ENCODE measurements at regions not wholly inside any gene's neighbourhood (a gene's known extent, or its start where the extent isn't known, plus 50 kb on each side); places are given as distances from the start of the nearest gene placed in this dataset.
"Not testable (repeated sequence)": the region's sequence is repeated elsewhere in the genome, so short reads cannot be mapped to it uniquely, and the experiment has no call there.

- DNase-seq (ENCODE audit: low spot score), result no peak
These were observed 371.5 kb downstream of the PRELID2 start for GRCh38 chr5:145463634-145464033.

- DNase-seq (ENCODE audit: low spot score), result no peak
These were observed 372.6 kb downstream of the PRELID2 start for GRCh38 chr5:145462525-145462924.

- DNase-seq (ENCODE audit: low spot score), result no peak
These were observed 384.8 kb downstream of the PRELID2 start for GRCh38 chr5:145450286-145450885.

GRCh38 chr5:145449794-145450193 is 385.3 kb downstream of the PRELID2 start:
- no peak for DNase-seq (ENCODE audit: low spot score)

GRCh38 chr5:145446875-145447274 is 388.3 kb downstream of the PRELID2 start:
- not testable (repeated sequence) for DNase-seq (ENCODE audit: low spot score)

- no peak for DNase-seq (ENCODE audit: low spot score)
These were observed 388.7 kb downstream of the PRELID2 start for GRCh38 chr5:145446412-145446811.

- no peak for DNase-seq (ENCODE audit: low spot score)
These were observed 390.1 kb downstream of the PRELID2 start for GRCh38 chr5:145445027-145445426.

GRCh38 chr5:145443964-145444363 is 391.2 kb downstream of the PRELID2 start:
- no peak for DNase-seq (ENCODE audit: low spot score)

GRCh38 chr5:145443366-145443765 is 391.8 kb downstream of the PRELID2 start:
- DNase-seq (ENCODE audit: low spot score), result no peak

GRCh38 chr5:145442661-145443060 is 392.5 kb downstream of the PRELID2 start:
- DNase-seq (ENCODE audit: low spot score), result not testable (repeated sequence)

- no peak for DNase-seq (ENCODE audit: low spot score)
These were observed 393.9 kb downstream of the PRELID2 start for GRCh38 chr5:145441228-145441627.

GRCh38 chr5:145437627-145438026 is 397.5 kb downstream of the PRELID2 start:
- no peak for DNase-seq (ENCODE audit: low spot score)

GRCh38 chr5:145433077-145433476 is 402.1 kb downstream of the PRELID2 start:
- DNase-seq (ENCODE audit: low spot score), result no peak

GRCh38 chr5:145429170-145429569 is 406.0 kb downstream of the PRELID2 start:
- DNase-seq (ENCODE audit: low spot score), result no peak

- no peak for DNase-seq (ENCODE audit: low spot score)
These were observed 427.1 kb downstream of the PRELID2 start for GRCh38 chr5:145408048-145408341.

GRCh38 chr5:145407300-145408047 is 427.7 kb downstream of the PRELID2 start:
- DNase-seq (ENCODE audit: low spot score), result no peak

GRCh38 chr5:145403992-145404391 is 431.1 kb downstream of the PRELID2 start:
- DNase-seq (ENCODE audit: low spot score), result no peak

GRCh38 chr5:145396888-145397287 is 438.3 kb downstream of the PRELID2 start:
- no peak for DNase-seq (ENCODE audit: low spot score)

GRCh38 chr5:145395151-145395550 is 440.0 kb downstream of the PRELID2 start:
- DNase-seq (ENCODE audit: low spot score), result not testable (repeated sequence)

- DNase-seq (ENCODE audit: low spot score), result no peak
These were observed 441.7 kb downstream of the PRELID2 start for GRCh38 chr5:145393426-145393825.

- DNase-seq (ENCODE audit: low spot score), result no peak
These were observed 446.1 kb downstream of the PRELID2 start for GRCh38 chr5:145389047-145389446.

- DNase-seq (ENCODE audit: low spot score), result no peak
These were observed 449.9 kb downstream of the PRELID2 start for GRCh38 chr5:145385276-145385675.

- DNase-seq (ENCODE audit: low spot score), result no peak
These were observed 456.9 kb downstream of the PRELID2 start for GRCh38 chr5:145378226-145378625.

GRCh38 chr5:145375521-145375920 is 459.6 kb downstream of the PRELID2 start:
- no peak for DNase-seq (ENCODE audit: low spot score)
